Stomach (tissue), 4 donors: ENCODE measurements at regions not wholly inside any gene's neighbourhood (a gene's known extent, or its start where the extent isn't known, plus 50 kb on each side); places are given as distances from the start of the nearest gene placed in this dataset.

Experiments used
- EP300 ChIP-seq: sonication (generic); formaldehyde crosslinking; IDR thresholded peaks from one replicate; pipeline ENCODE4 v1.6.1; 2017; ENCODE audit warnings: antibody characterized with exemption
- POLR2A ChIP-seq, 4 donors: fragments of 450-650 bp; IDR thresholded peaks; one replicate each; pipeline ENCODE4 v1.6.1; 2016; ENCODE audit warnings: antibody characterized with exemption in 4 of 4, control low read depth in 2 of 4, mild to moderate bottlenecking in 1 of 4, moderate library complexity in 1 of 4
- POLR2AphosphoS5 ChIP-seq, 3 donors: sonication (generic); formaldehyde crosslinking; IDR thresholded peaks; one replicate each; pipeline ENCODE4 v1.6.1; 2016; ENCODE audit warnings: antibody characterized with exemption in 3 of 3
- TF ChIP-seq, protein P1 (sequence below), 7 experiments: fragments of 450-650 bp in 4 of 7; fragments of 200-600 bp in 3 of 7; sonication (generic) in 3 of 7; IDR thresholded peaks; one replicate each; pipeline ENCODE4 v1.5.1; 2016 to 2019; ENCODE audit warnings: antibody characterized with exemption in 7 of 7, control low read depth in 2 of 7, mild to moderate bottlenecking in 1 of 7

DNA sequence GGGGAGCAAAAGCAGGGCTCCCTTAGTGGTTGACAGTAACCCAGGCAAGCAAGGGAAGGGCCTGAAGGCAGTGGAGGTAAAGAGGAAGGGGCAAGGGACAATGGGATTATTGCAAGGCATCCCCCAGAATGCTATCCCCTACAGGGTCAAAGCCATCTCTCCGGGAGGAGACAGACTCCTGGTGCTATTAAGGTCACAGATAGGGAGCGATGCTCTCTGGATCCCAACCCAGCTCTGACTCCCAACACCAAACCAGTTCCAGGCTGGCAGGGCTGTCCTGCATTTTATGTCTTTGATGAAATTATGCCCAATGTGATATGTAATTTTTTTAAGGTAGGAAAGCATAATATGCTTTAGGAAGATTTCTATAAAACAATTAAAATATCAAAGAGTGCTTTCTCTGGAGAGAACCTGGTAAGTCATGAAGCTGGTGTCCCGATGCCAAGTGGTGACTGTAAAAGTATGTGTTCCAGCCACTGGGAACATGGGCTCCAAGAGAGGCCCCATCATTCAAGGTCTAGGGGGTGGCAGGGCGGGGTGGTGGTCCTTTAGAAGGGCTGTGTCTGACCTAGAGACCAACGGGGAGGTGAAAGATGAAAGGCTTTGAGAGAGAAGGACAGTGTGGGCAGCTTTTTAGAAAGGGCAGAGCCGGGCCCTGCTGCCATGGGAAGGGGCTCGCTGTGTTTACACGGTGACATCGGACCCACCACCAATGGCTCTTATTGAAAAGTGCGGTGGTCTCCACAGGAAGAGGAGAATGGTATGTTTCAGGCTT lies 276.5 kb downstream of the CDC5L start:
- TF ChIP-seq, protein P1, sequence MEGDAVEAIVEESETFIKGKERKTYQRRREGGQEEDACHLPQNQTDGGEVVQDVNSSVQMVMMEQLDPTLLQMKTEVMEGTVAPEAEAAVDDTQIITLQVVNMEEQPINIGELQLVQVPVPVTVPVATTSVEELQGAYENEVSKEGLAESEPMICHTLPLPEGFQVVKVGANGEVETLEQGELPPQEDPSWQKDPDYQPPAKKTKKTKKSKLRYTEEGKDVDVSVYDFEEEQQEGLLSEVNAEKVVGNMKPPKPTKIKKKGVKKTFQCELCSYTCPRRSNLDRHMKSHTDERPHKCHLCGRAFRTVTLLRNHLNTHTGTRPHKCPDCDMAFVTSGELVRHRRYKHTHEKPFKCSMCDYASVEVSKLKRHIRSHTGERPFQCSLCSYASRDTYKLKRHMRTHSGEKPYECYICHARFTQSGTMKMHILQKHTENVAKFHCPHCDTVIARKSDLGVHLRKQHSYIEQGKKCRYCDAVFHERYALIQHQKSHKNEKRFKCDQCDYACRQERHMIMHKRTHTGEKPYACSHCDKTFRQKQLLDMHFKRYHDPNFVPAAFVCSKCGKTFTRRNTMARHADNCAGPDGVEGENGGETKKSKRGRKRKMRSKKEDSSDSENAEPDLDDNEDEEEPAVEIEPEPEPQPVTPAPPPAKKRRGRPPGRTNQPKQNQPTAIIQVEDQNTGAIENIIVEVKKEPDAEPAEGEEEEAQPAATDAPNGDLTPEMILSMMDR (IDR thresholded peaks at IDR 0.05), result no peak
- TF ChIP-seq EP300, result no peak
- TF ChIP-seq POLR2A (IDR thresholded peaks at IDR 0.05), result no peak
- TF ChIP-seq POLR2AphosphoS5 (IDR thresholded peaks at IDR 0.05), result no peak
